Liver (tissue), 3 donors: ENCODE measurements at regions not wholly inside any gene's neighbourhood (a gene's known extent, or its start where the extent isn't known, plus 50 kb on each side); places are given as distances from the start of the nearest gene placed in this dataset.

Experiments
- ATF3 ChIP-seq: IDR thresholded peaks from 2 replicates; pipeline ENCODE4 v1.6.1; 2016; ENCODE audit warnings: antibody characterized with exemption
- CTCF ChIP-seq: fragments of 150-350 bp; IDR thresholded peaks from 2 replicates; pipeline ENCODE4 v1.5.1; 2017; ENCODE audit warnings: improper control_type of control experiment, low read depth, low read length; ENCODE audit not compliant: missing input control
- EGR1 ChIP-seq, 2 donors: IDR thresholded peaks; 2 replicates each; pipeline ENCODE4 v1.6.1; 2016 to 2018; ENCODE audit warnings: antibody characterized with exemption in 2 of 2, low read depth in 2 of 2
- GABPA ChIP-seq, 2 donors: IDR thresholded peaks in 1 of 2; conservative IDR thresholded peaks in 1 of 2; 2 replicates each; pipeline ENCODE4 v1.6.1; 2016; ENCODE audit warnings: antibody characterized with exemption in 2 of 2, mild to moderate bottlenecking in 1 of 2, moderate library complexity in 1 of 2
- HNF4G ChIP-seq: IDR thresholded peaks from 2 replicates; pipeline ENCODE4 v1.6.1; 2016; ENCODE audit warnings: antibody characterized with exemption
- MAX ChIP-seq: IDR thresholded peaks from 2 replicates; pipeline ENCODE4 v1.6.1; 2016; ENCODE audit warnings: antibody characterized with exemption
- RAD21 ChIP-seq, 2 donors: IDR thresholded peaks; 2 replicates each; pipeline ENCODE4 v1.6.1; 2016; ENCODE audit warnings: antibody characterized with exemption in 2 of 2, mild to moderate bottlenecking in 2 of 2
- REST ChIP-seq: IDR thresholded peaks from 2 replicates; pipeline ENCODE4 v1.6.1; 2016; ENCODE audit warnings: antibody characterized with exemption, mild to moderate bottlenecking
- RXRA ChIP-seq, 2 donors: IDR thresholded peaks; 2 replicates each; pipeline ENCODE4 v1.6.1; 2017 to 2018; ENCODE audit warnings: antibody characterized with exemption in 2 of 2, mild to moderate bottlenecking in 1 of 2
- donor health status: healthy.
- donor health status: healthy.

- TF ChIP-seq MAX (no peak), CTCF (no peak), REST (no peak), RAD21 (IDR thresholded peaks at IDR 0.05) (no peak), EGR1 (IDR thresholded peaks at IDR 0.05; ENCODE audit: low read depth in 2 of 2) (no peak), ATF3 (no peak), RXRA (IDR thresholded peaks at IDR 0.05) (no peak), HNF4G (no peak), GABPA (IDR thresholded peaks at IDR 0.05 in 1 of 2, conservative IDR thresholded peaks at IDR 0.05 in 1 of 2) (no peak)
These were observed 816.1 kb downstream of the TLE4 start for GRCh38 chr9:80387828-80388227.
